Progenitor cell of endocrine pancreas (in vitro differentiated cells): ENCODE measurements at regions not wholly inside any gene's neighbourhood (a gene's known extent, or its start where the extent isn't known, plus 50 kb on each side); places are given as distances from the start of the nearest gene placed in this dataset.

ENCODE experiments used
- DNase-seq: peaks from one replicate; pipeline ENCODE4 v3.0.0; 2021; ENCODE audit warnings: low spot score; ENCODE audit not compliant: unreplicated experiment
- H3K27ac Mint-ChIP-seq: 2 replicates; pipeline ENCODE4 v1.8.0; 2021; ENCODE audit warnings: mild to moderate bottlenecking, moderate library complexity, mixed read lengths
- H3K27me3 Mint-ChIP-seq: 2 replicates; pipeline ENCODE4 v1.8.0; 2021; ENCODE audit warnings: mixed read lengths
- H3K36me3 Mint-ChIP-seq: 2 replicates; pipeline ENCODE4 v1.8.0; 2022; ENCODE audit warnings: mixed read lengths; ENCODE audit not compliant: insufficient read depth
- H3K4me1 Mint-ChIP-seq: 2 replicates; pipeline ENCODE4 v1.8.0; 2021; ENCODE audit warnings: low read depth, mixed read lengths
- H3K4me3 Mint-ChIP-seq: 2 replicates; pipeline ENCODE4 v1.8.0; 2021; ENCODE audit warnings: low read depth, mild to moderate bottlenecking, moderate library complexity, mixed read lengths
- H3K9me3 Mint-ChIP-seq: 2 replicates; pipeline ENCODE4 v1.8.0; 2021; ENCODE audit warnings: low read depth, mixed read lengths
- CTCF ChIP-seq: fragments of 200-600 bp; sonication (generic); IDR thresholded peaks from one replicate; pipeline ENCODE4 v1.5.0; 2021; ENCODE audit warnings: antibody characterized with exemption, mild to moderate bottlenecking; ENCODE audit not compliant: unreplicated experiment

- Mint-ChIP-seq H3K36me3 (no peaks in the 10 kb centered on the region), H3K9me3 (no peaks in the 10 kb centered on the region), H3K27me3 (peaks cover 18% of the 10 kb centered on the region), H3K4me1 (no peaks in the 10 kb centered on the region), H3K4me3 (no peak overlapping the region), H3K27ac (no peak overlapping the region)
- no peak for DNase-seq
- no peak for TF ChIP-seq CTCF
Measured at GRCh38 chr15:59830098-59830497, 141.0 kb upstream of the BNIP2 start.

- Mint-ChIP-seq H3K27me3 (peaks cover 14% of the 10 kb centered on the region), H3K4me3 (no peak overlapping the region), H3K27ac (no peak overlapping the region), H3K4me1 (no peaks in the 10 kb centered on the region), H3K9me3 (peaks cover under 1% of the 10 kb centered on the region), H3K36me3 (no peaks in the 10 kb centered on the region)
- DNase-seq, result no peak
- TF ChIP-seq CTCF, result no peak
Measured at GRCh38 chr15:59828861-59829260, 139.7 kb upstream of the BNIP2 start.

GRCh38 chr15:59828263-59828662 lies 139.1 kb upstream of the BNIP2 start:
- peaks cover 14% of the 10 kb centered on the region for H3K27me3 Mint-ChIP-seq
- DNase-seq, result no peak
- H3K9me3 Mint-ChIP-seq, result peaks cover 5% of the 10 kb centered on the region
- no peak for TF ChIP-seq CTCF
- no peaks in the 10 kb centered on the region for H3K36me3 Mint-ChIP-seq
- no peak overlapping the region for H3K4me3 Mint-ChIP-seq
- no peak overlapping the region for H3K27ac Mint-ChIP-seq
- H3K4me1 Mint-ChIP-seq, result no peaks in the 10 kb centered on the region

- no peak for DNase-seq
- Mint-ChIP-seq H3K9me3 (peaks cover 7% of the 10 kb centered on the region), H3K27ac (no peak overlapping the region), H3K27me3 (peaks cover 14% of the 10 kb centered on the region), H3K4me3 (no peak overlapping the region), H3K4me1 (no peaks in the 10 kb centered on the region), H3K36me3 (no peaks in the 10 kb centered on the region)
- TF ChIP-seq CTCF, result no peak
Measured at GRCh38 chr15:59825901-59826300, 136.8 kb upstream of the BNIP2 start.

- no peak overlapping the region for H3K27ac Mint-ChIP-seq
- peaks cover 7% of the 10 kb centered on the region for H3K9me3 Mint-ChIP-seq
- peaks cover 29% of the 10 kb centered on the region for H3K27me3 Mint-ChIP-seq
- no peaks in the 10 kb centered on the region for H3K36me3 Mint-ChIP-seq
- no peak for DNase-seq
- TF ChIP-seq CTCF, result no peak
- H3K4me3 Mint-ChIP-seq, result no peak overlapping the region
- no peaks in the 10 kb centered on the region for H3K4me1 Mint-ChIP-seq
Measured at GRCh38 chr15:59821286-59821685, 132.2 kb upstream of the BNIP2 start.
